ENCODE measurements at regions not wholly inside any gene's neighbourhood (a gene's known extent, or its start where the extent isn't known, plus 50 kb on each side); places are given as distances from the start of the nearest gene placed in this dataset.

DNA sequence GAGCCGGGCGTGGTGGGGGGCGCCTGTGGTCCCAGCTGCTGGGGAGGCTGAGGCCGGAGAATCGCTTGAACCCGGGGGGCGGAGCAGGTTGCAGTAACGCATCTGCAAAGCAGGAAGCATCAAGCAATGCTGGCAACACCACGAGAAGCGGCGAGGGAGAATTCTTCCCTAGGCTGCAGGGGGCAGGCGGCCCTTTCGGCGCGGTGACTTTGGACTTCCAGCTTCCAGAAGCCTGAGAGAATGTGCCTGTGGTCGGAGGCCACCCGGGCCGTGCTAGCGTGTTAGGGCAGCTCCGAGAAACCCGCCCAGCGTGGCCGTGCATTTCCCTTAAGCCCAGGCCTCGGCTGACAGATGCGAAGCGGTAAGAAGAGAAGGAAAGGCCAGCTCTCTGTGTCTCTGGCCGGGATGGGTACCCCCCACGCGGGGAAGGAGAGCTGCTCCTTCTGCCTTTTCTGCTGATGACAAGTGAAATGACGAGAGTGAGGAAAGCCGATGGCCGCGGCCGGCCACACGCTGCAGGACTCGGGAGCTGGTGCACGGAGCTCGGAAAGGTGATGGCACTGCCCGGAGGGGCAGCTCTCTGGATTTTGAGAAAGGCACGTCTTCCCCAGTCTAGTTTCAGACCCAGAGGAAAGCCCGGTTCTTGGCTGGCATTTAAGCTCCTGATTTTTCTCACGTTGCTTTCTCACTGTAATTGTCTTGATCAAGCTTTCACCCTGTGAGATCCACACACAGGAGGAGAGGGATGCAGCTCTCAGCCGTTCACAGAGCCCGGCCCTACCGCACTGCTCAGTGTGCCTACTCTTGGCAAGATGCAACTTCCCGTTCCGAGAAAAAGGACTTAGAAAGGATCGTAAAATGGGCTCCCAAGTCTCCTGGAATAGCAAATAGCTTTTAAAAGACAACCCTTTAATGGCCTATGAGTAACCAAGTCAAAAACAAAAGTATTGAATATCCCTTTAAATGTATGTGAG, 68.3 kb upstream of the EXOC2 start:
- DNase-seq, result no peak

DNA sequence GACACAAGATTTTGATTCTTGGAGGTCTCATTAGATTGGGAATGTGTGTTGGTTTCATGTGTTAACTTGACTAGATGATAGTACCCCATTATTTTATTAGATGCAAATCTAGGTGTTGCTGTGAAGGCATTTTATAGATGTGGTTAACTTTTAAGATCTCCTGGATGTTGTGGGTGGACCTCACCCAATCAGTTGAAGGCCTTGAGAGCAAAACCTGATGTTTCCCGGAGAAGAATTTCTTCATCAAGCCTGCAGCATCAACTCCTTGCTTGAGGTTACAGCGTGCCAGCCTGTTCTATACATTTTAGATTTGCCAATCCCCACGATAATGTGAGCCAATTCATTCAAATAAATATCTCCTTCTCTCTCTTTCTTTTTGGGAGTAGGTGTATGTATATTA, 66.8 kb upstream of the EXOC2 start:
- no peak for DNase-seq

DNA sequence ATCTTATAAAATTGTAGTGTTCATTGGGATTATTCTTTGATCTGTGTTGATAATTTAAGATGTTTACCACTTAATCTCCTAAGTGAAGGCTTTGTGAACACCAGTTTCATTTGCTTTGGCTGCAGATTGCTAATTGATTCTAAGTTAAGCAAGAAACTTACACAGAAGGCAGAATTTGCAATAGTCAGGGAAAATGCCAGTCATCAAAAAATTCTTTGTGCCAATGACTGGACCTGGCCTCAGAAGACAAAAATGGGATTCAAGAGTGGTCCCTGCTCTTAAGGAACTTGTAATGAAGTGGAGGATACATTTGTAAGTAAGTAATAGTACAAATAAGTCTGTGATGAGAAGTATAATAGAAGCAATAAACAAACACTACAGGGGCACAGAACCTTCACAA, 63.3 kb upstream of the EXOC2 start:
- DNase-seq, result no peak

- no peak for DNase-seq
These were observed 61.3 kb upstream of the EXOC2 start for GRCh38 chr6:754202-754601.

DNA sequence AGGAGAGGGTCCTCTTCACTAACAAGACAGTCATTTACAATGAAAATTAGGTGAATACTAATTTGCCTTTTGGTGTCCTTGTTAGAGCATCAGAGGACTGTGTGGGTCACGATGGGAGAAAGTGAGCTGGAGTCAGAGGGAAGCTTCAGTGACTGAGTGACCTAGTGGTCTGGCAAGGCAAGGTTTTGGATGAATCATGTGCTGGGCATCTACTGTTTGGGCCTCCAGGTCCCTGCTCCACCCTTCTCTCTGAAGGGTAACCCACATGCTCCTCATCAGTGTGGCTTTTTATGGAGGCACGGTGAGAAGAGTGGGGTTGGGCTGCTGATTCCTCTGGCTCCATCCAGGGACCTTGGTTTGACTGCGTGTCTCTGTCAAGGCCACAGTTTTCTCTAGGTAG, 60.5 kb upstream of the EXOC2 start:
- DNase-seq, result no peak

- DNase-seq, result no peak
These were observed 59.5 kb upstream of the EXOC2 start for GRCh38 chr6:752438-752837.

DNA sequence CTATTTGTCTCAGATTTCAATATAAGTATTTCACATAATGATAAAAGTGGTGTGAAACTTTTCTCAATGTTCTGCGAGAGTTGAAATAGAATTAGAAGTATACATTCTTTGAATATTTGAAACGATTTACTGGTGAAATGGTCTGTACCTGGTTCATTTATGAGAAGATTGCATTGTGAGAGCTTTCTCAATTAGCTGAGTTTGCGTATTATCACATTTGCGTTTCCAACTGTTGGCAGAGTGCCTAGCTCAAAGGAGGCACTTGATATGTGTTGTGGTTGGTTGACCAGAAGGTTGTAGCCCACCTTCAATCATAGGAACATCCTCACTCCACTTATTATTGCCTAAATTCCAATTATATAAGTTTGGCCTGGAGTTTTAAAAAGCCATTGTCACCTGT, 58.8 kb upstream of the EXOC2 start:
- no peak for DNase-seq

DNA sequence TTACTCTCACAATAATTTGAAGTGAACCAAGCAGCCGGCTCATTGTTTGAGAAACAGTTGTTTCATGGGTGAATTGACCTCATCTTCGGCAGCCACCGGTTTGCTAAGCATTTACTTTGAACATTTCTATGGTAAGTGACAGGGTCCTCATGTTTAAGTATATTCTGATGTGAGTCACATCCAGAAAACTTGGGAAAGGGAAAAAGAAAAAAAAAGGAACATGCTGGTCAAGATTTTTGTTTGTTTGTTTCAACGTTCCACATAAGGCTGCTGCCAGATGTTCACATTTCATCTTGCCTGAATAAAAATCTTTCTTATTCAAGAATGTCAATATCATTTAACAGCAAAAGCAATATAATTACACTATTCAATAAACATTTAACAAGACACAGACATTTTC, 55.0 kb upstream of the EXOC2 start:
- DNase-seq, result peak; percentile 29

GRCh38 chr6:747028-747427, 54.1 kb upstream of the EXOC2 start:
- DNase-seq, result no peak

DNA sequence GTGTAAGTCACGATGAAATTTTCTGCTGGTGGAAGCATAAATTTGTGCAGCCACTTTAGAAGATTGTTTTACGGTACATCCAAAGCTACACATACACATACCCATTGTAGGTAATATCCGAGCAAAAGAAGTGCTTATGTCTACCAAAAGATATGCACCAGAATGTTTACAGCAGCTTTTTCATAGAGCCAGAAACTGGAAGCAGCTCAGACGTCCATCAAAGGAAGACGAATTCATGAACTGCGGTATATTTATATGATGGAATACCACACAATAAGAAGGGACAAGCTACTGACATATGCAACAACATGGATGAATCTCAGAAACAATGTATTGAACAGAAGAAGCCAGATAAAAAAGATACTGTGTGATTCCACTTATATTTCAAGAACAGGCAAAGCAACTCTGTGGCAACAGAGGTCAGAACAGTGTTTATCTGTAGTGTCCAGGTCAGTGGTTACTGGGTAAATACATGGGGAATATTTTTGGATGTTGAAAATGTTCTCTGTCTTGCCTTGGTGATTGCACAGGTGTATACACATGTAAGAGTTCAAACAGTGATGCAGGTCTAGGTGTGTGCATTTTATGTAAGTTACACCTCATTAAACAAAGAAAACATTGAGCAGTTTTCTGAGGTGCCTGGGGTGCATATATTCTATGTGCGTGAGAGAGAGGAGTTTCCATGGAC, 51.9 kb upstream of the EXOC2 start:
- DNase-seq, result no peak

DNA sequence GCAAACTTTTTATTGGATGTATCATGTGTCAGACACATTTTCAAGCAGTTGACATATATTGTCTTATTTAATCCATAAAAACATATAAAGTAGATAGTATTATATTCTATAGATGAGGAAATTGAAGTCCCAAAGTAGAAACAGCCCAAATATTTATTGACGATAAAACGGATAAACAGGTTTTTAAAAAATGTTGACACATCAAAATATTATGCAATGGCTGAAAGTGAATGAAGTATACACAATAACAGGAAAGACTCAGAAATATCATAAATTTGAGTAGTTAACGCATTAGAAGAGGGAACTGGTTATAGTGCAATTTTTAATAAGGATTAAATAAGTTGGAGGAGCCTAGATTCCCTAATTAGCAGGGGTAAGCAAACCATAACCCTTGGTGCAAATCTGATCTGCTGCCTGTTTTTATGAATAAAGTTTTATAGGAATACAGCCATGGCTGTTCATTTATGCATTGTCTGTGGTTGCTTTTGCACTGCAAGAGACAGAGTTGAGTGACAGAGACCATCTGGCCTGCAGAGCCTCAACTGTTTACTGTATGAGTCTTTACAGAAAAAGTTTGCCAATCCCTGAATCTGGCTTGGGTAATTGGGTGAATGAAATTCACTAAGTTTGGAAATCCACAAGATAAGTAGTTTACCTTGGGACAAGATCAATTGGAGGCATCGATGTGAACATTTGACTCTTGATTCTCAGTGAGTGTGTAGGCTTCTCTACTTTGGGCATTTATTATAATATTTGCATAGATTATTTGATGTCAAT, 50.6 kb upstream of the EXOC2 start:
- DNase-seq, result no peak

Data from tongue (tissue), 1 donor.